Left ventricle myocardium inferior (tissue), 1 donor: ENCODE measurements at regions not wholly inside any gene's neighbourhood (a gene's known extent, or its start where the extent isn't known, plus 50 kb on each side); places are given as distances from the start of the nearest gene placed in this dataset.
"Not testable (repeated sequence)": the region's sequence is repeated elsewhere in the genome, so short reads cannot be mapped to it uniquely, and the experiment has no call there.

ENCODE experiments used
- DNase-seq: peaks from one replicate; pipeline ENCODE4 v3.0.0-alpha.2; 2020
- H3K27ac ChIP-seq: fragments of 200-600 bp; replicated peaks from 2 replicates; pipeline ENCODE4 v1.8.0; 2021
- H3K27me3 ChIP-seq: fragments of 200-600 bp; 2 replicates; pipeline ENCODE4 v1.8.0; 2021; ENCODE audit warnings: low read depth
- H3K36me3 ChIP-seq: fragments of 200-600 bp; 2 replicates; pipeline ENCODE4 v1.8.0; 2021
- H3K4me1 ChIP-seq: fragments of 200-600 bp; 2 replicates; pipeline ENCODE4 v1.8.0; 2021
- H3K4me3 ChIP-seq: fragments of 200-600 bp; 2 replicates; pipeline ENCODE4 v1.8.0; 2021; ENCODE audit warnings: mild to moderate bottlenecking, moderate library complexity
- H3K9me3 ChIP-seq: fragments of 200-600 bp; replicated peaks from 2 replicates; pipeline ENCODE4 v1.8.0; 2021
- CTCF ChIP-seq: fragments of 200-600 bp; IDR thresholded peaks from 2 replicates; pipeline ENCODE4 v1.8.0; 2021; ENCODE audit warnings: antibody characterized with exemption, mild to moderate bottlenecking, borderline replicate concordance
- intact Hi-C: fragments of 100-400 bp; cut with micrococcal nuclease; formaldehyde crosslinking; loops from one replicate; pipeline ENCODE4 v1.11.0; 2022
- donor health status: DM: no; HTN: yes; CAD: no; lungs with severe emphysema.

DNA sequence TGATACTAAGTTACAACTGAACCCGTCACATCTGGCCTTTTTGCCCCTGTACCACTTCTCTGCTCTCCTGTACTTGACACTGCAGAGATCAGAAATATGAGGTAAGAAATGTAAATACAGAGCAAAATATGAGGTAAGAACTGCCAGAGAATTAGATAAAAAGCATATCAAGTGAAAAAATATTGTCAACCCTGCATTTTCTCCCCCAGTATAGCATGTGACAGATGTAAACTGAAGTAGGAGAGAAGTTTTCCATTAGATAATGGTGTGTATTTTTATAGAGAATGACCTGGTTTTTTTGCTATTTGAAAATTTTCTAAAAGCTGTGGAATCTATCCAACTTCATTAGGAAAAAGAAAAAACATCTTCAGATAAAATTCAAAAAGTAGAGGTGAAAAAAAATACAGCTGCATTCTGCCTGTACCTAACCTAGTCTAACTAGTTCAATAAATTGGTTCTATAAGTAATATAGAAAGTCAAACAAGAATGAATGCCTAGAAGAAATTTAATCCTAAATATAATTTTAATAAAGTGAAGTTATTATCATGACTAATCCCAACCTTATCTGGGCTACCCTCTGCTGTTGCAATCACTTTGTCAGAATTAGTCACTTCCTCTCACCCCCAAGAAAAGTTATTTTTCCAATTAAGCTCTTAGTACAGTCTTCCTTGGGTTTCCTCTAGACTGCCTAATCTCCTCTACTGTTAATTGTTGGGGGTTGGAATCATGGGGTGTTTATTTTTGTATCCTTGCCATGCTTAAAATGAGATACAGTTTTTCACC is 210.0 kb downstream of the RASSF9 start:
- peak overlapping the region; percentile 32 for H3K27ac ChIP-seq

GRCh38 chr12:85626784-85627171 is 209.4 kb downstream of the RASSF9 start:
- no peaks in the 10 kb centered on the region for H3K4me1 ChIP-seq
- intact Hi-C loops, result no loop called here
- no peak overlapping the region for H3K4me3 ChIP-seq
- no peaks in the 10 kb centered on the region for H3K36me3 ChIP-seq
- DNase-seq, result no peak
- H3K27me3 ChIP-seq, result no peaks in the 10 kb centered on the region
- no peaks in the 10 kb centered on the region for H3K9me3 ChIP-seq
- H3K27ac ChIP-seq, result peak overlapping the region; percentile 32
- TF ChIP-seq CTCF, result no peak

More for the DNA sequence above, 210.0 kb downstream of the RASSF9 start:
- intact Hi-C loops, result no loop called here
- Histone ChIP-seq H3K9me3 (no peaks in the 10 kb centered on the region), H3K27me3 (no peaks in the 10 kb centered on the region), H3K36me3 (no peaks in the 10 kb centered on the region), H3K4me1 (no peaks in the 10 kb centered on the region), H3K4me3 (no peak overlapping the region)
- no peak for TF ChIP-seq CTCF
- DNase-seq, result no peak

DNA sequence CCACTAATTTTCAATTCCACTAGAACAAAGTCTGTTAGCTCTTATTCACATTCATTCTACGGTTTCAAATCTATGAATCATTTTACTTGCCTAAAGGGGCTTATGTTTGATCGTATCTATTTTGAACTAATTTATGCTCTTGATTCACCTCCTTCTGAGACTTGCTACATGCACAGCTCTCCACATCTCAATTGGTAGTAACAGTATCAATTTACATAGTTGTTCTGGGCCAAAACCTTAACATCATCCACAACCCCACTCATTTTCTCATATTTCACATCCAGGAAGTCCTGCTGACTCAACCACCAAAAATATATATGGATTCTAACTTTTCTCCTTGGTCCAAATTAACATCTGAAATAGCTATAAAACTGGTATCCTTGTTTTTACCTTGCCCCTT is 208.6 kb downstream of the RASSF9 start:
- Histone ChIP-seq H3K27ac (no peak overlapping the region), H3K4me3 (no peak overlapping the region), H3K9me3 (no peaks in the 10 kb centered on the region), H3K36me3 (no peaks in the 10 kb centered on the region), H3K27me3 (no peaks in the 10 kb centered on the region), H3K4me1 (no peaks in the 10 kb centered on the region)
- DNase-seq, result no peak
- intact Hi-C loops, result no loop called here
- no peak for TF ChIP-seq CTCF

GRCh38 chr12:85628562-85628961 is 207.6 kb downstream of the RASSF9 start:
- intact Hi-C loops, result not testable (repeated sequence)

GRCh38 chr12:85630851-85631250 is 205.4 kb downstream of the RASSF9 start:
- H3K36me3 ChIP-seq, result no peaks in the 10 kb centered on the region
- no peaks in the 10 kb centered on the region for H3K27me3 ChIP-seq
- no peak for DNase-seq
- intact Hi-C loops, result no loop called here
- no peaks in the 10 kb centered on the region for H3K4me1 ChIP-seq
- H3K4me3 ChIP-seq, result no peak overlapping the region
- no peak for TF ChIP-seq CTCF
- no peaks in the 10 kb centered on the region for H3K9me3 ChIP-seq
- no peak overlapping the region for H3K27ac ChIP-seq

More at GRCh38 chr12:85628562-85628961, 207.6 kb downstream of the RASSF9 start:
- DNase-seq, H3K4me1 ChIP-seq, H3K9me3 ChIP-seq, H3K27me3 ChIP-seq, H3K36me3 ChIP-seq, H3K4me3 ChIP-seq, H3K27ac ChIP-seq: not testable (repeated sequence)

GRCh38 chr12:85632390-85632789 is 203.8 kb downstream of the RASSF9 start:
- H3K4me1 ChIP-seq, result no peaks in the 10 kb centered on the region
- TF ChIP-seq CTCF, result no peak
- H3K27ac ChIP-seq, result no peak overlapping the region
- DNase-seq, result no peak
- H3K36me3 ChIP-seq, result no peaks in the 10 kb centered on the region
- intact Hi-C loops, result no loop called here
- no peaks in the 10 kb centered on the region for H3K9me3 ChIP-seq
- no peaks in the 10 kb centered on the region for H3K27me3 ChIP-seq
- no peak overlapping the region for H3K4me3 ChIP-seq
